CD14-positive monocyte (primary cell): ENCODE measurements at regions not wholly inside any gene's neighbourhood (a gene's known extent, or its start where the extent isn't known, plus 50 kb on each side); places are given as distances from the start of the nearest gene placed in this dataset.

ENCODE experiments used
- DNase-seq, 3 donors: peaks; one replicate each; pipeline ENCODE4 v3.0.0-alpha.2; 2011 to 2022
- H2AFZ ChIP-seq: 2 replicates; pipeline ENCODE4 v1.6.0; 2012; ENCODE audit warnings: mild to moderate bottlenecking, low read depth, low read length, inconsistent platforms; ENCODE audit not compliant: insufficient read depth, poor library complexity, severe bottlenecking
- H3K27ac ChIP-seq, 2 donors: 1 replicate in 1 of 2; 2 replicates in 1 of 2; pipeline ENCODE4 v1.5.1; 2012 to 2013; ENCODE audit warnings: low read length in 2 of 2, control low read depth in 1 of 2, inconsistent platforms in 1 of 2, low read depth in 1 of 2, mild to moderate bottlenecking in 1 of 2
- H3K27me3 ChIP-seq, 2 donors: one replicate each; pipeline versions ENCODE4 v1.6.0 to v1.6.1; 2011 to 2013; ENCODE audit warnings: low read length in 2 of 2; ENCODE audit not compliant: control insufficient read depth in 2 of 2, insufficient read depth in 2 of 2
- H3K36me3 ChIP-seq, 2 donors: replicated peaks in 1 of 2; 1 replicate in 1 of 2; 2 replicates in 1 of 2; pipeline versions ENCODE4 v1.5.1 to v1.6.1; 2012 to 2013; ENCODE audit warnings: low read length in 2 of 2, control low read depth in 1 of 2, inconsistent platforms in 1 of 2, mild to moderate bottlenecking in 1 of 2; ENCODE audit not compliant: insufficient read depth in 2 of 2, control insufficient read depth in 1 of 2
- H3K4me1 ChIP-seq, 2 donors: 1 replicate in 1 of 2; 2 replicates in 1 of 2; pipeline versions ENCODE4 v1.5.1 to v1.6.1; 2012 to 2013; ENCODE audit warnings: low read length in 2 of 2, control low read depth in 1 of 2, inconsistent platforms in 1 of 2, mild to moderate bottlenecking in 1 of 2, moderate library complexity in 1 of 2; ENCODE audit not compliant: insufficient read depth in 2 of 2, control insufficient read depth in 1 of 2
- H3K4me2 ChIP-seq: replicated peaks from 2 replicates; pipeline ENCODE3; 2012; ENCODE audit warnings: low read length, moderate library complexity, mild to moderate bottlenecking; ENCODE audit not compliant: poor library complexity, severe bottlenecking; ENCODE audit errors: extremely low read depth
- H3K4me3 ChIP-seq, 3 experiments: fragments of 200-600 bp in 1 of 3; sonication (generic) in 1 of 3; replicated peaks in 1 of 3; 1 replicate in 2 of 3; 2 replicates in 1 of 3; pipeline ENCODE4 v1.5.1; 2011 to 2013; ENCODE audit warnings: low read length in 3 of 3, mild to moderate bottlenecking in 3 of 3, control low read depth in 2 of 3, low read depth in 2 of 3, inconsistent platforms in 1 of 3, moderate library complexity in 1 of 3
- H3K79me2 ChIP-seq: 2 replicates; pipeline ENCODE4 v1.6.0; 2012; ENCODE audit warnings: mild to moderate bottlenecking, control low read depth, inconsistent platforms, low read length, moderate library complexity; ENCODE audit not compliant: insufficient read depth
- H3K9ac ChIP-seq: 2 replicates; pipeline ENCODE4 v1.6.0; 2017; ENCODE audit warnings: low read length, mild to moderate bottlenecking; ENCODE audit not compliant: insufficient read depth, poor library complexity, severe bottlenecking
- H3K9me3 ChIP-seq, 2 donors: replicated peaks in 1 of 2; 1 replicate in 1 of 2; 2 replicates in 1 of 2; pipeline versions ENCODE4 v1.5.1 to v1.6.1; 2012 to 2013; ENCODE audit warnings: low read length in 2 of 2, control low read depth in 1 of 2; ENCODE audit not compliant: control insufficient read depth in 1 of 2, insufficient read depth in 1 of 2
- H4K20me1 ChIP-seq: 2 replicates; pipeline ENCODE4 v1.6.0; 2012; ENCODE audit warnings: mild to moderate bottlenecking, low read length, control low read depth, moderate library complexity; ENCODE audit not compliant: insufficient read depth
- H3K27ac Mint-ChIP-seq, 7 donors: one replicate each; pipeline ENCODE4 v1.8.0; 2020; ENCODE audit warnings: mild to moderate bottlenecking in 7 of 7, mixed read lengths in 7 of 7, moderate library complexity in 6 of 7, inconsistent platforms in 2 of 7
- H3K27me3 Mint-ChIP-seq, 3 donors: one replicate each; pipeline ENCODE4 v1.8.0; 2021 to 2022; ENCODE audit warnings: low read depth in 3 of 3, mild to moderate bottlenecking in 3 of 3, mixed read lengths in 3 of 3, moderate library complexity in 3 of 3, inconsistent platforms in 1 of 3
- H3K36me3 Mint-ChIP-seq, 2 donors: one replicate each; pipeline ENCODE4 v1.8.0; 2020; ENCODE audit warnings: mixed read lengths in 2 of 2, inconsistent platforms in 1 of 2, mild to moderate bottlenecking in 1 of 2
- H3K4me1 Mint-ChIP-seq: one replicate; pipeline ENCODE4 v1.8.0; 2020; ENCODE audit warnings: mild to moderate bottlenecking, mixed read lengths
- H3K4me3 Mint-ChIP-seq, 2 donors: one replicate each; pipeline ENCODE4 v1.8.0; 2020; ENCODE audit warnings: mild to moderate bottlenecking in 2 of 2, mixed read lengths in 2 of 2, moderate library complexity in 1 of 2
- H3K9me3 Mint-ChIP-seq, 7 donors: one replicate each; pipeline ENCODE4 v1.8.0; 2020 to 2022; ENCODE audit warnings: mixed read lengths in 7 of 7, mild to moderate bottlenecking in 6 of 7, moderate library complexity in 6 of 7, inconsistent platforms in 2 of 7
- CTCF ChIP-seq: fragments of 200-600 bp; IDR thresholded peaks from one replicate; pipeline ENCODE4 v1.8.0; 2022; ENCODE audit warnings: antibody characterized with exemption, mild to moderate bottlenecking
- WGBS: methylation state at CpG from one replicate; pipeline ENCODE4 v1.1.5; 2013; ENCODE audit warnings: missing lambda C conversion rate; ENCODE audit not compliant: insufficient coverage; 5-methylcytosine and 5-hydroxymethylcytosine counted together
- intact Hi-C, 2 donors: fragments of 100-400 bp; cut with micrococcal nuclease; formaldehyde crosslinking; loops; one replicate each; pipeline versions ENCODE4 v1.15.0 to v1.15.1; 2023

- Mint-ChIP-seq H3K27me3 (peaks cover 0 to 2% (median 0%) of the 10 kb centered on the region in 3 donors), H3K27ac (no peak overlapping the region), H3K36me3 (no peaks in the 10 kb centered on the region), H3K4me1 (no peaks in the 10 kb centered on the region), H3K9me3 (no peaks in the 10 kb centered on the region), H3K4me3 (no peak overlapping the region)
- H4K20me1 ChIP-seq, result no peaks in the 10 kb centered on the region
- no peak overlapping the region for H3K4me2 ChIP-seq
- no peaks in the 10 kb centered on the region for H3K27me3 ChIP-seq
- H3K27ac ChIP-seq, result no peak overlapping the region
- no peak for TF ChIP-seq CTCF
- intact Hi-C loops, result no loop called here
- H3K9ac ChIP-seq, result no peak overlapping the region
- no peaks in the 10 kb centered on the region for H3K36me3 ChIP-seq
- H3K4me1 ChIP-seq, result no peaks in the 10 kb centered on the region
- no peak overlapping the region for H3K4me3 ChIP-seq
- no peak overlapping the region for H2AFZ ChIP-seq
- H3K9me3 ChIP-seq, result no peaks in the 10 kb centered on the region
- 75% methylated on average over 1 of the region's 3 CpGs for WGBS
- no peaks in the 10 kb centered on the region for H3K79me2 ChIP-seq
- no peak for DNase-seq
Observed at GRCh38 chrX:20739038-20739745, 472.5 kb upstream of the RPS6KA3 start.

GRCh38 chrX:20729416-20729815 lies 462.7 kb upstream of the RPS6KA3 start:
- H3K9ac ChIP-seq, result no peak overlapping the region
- H3K79me2 ChIP-seq, result no peaks in the 10 kb centered on the region
- no peaks in the 10 kb centered on the region for H3K9me3 ChIP-seq
- H3K27ac ChIP-seq, result no peak overlapping the region
- H3K4me3 ChIP-seq, result no peak overlapping the region
- no peaks in the 10 kb centered on the region for H3K27me3 ChIP-seq
- Mint-ChIP-seq H3K4me3 (no peak overlapping the region), H3K36me3 (no peaks in the 10 kb centered on the region), H3K27ac (no peak overlapping the region), H3K4me1 (no peaks in the 10 kb centered on the region), H3K27me3 (peaks cover 0 to 2% (median 0%) of the 10 kb centered on the region in 3 donors), H3K9me3 (no peaks in the 10 kb centered on the region)
- no CpG with 5 or more reads among the region's 1 CpG for WGBS
- H2AFZ ChIP-seq, result no peak overlapping the region
- TF ChIP-seq CTCF, result no peak
- H3K36me3 ChIP-seq, result no peaks in the 10 kb centered on the region
- intact Hi-C loops, result no loop called here
- H3K4me2 ChIP-seq, result no peak overlapping the region
- H3K4me1 ChIP-seq, result no peaks in the 10 kb centered on the region
- no peak for DNase-seq
- no peaks in the 10 kb centered on the region for H4K20me1 ChIP-seq
